ENCODE measurements at regions not wholly inside any gene's neighbourhood (a gene's known extent, or its start where the extent isn't known, plus 50 kb on each side); places are given as distances from the start of the nearest gene placed in this dataset.

GRCh38 chr10:10044922-10045764, 972.5 kb upstream of the CELF2 start:
- no peak for DNase-seq
- 47 to 53% methylated on average over 4 of the region's 4 CpGs for WGBS, 2 experiments (ENCODE audit: low coverage in 1 of 2, low lambda C conversion rate in 2 of 2, missing lambda C conversion rate in 2 of 2)
- no peaks in the 10 kb centered on the region for H3K36me3 ChIP-seq (ENCODE audit: low read depth)
- H3K9me3 ChIP-seq (ENCODE audit: low read depth), result no peaks in the 10 kb centered on the region
- no peaks in the 10 kb centered on the region for H3K4me1 ChIP-seq (ENCODE audit: insufficient read depth)
- H3K4me3 ChIP-seq, result no peak overlapping the region
- no peak overlapping the region for H3K9ac ChIP-seq
- TF ChIP-seq EZH2phosphoT487 (IDR thresholded peaks at IDR 0.05; ENCODE audit: insufficient read depth, low read depth) (no peak), EZH2 (IDR thresholded peaks at IDR 0.05; ENCODE audit: insufficient read depth, poor library complexity, severe bottlenecking) (no peak)
- no peaks in the 10 kb centered on the region for H3K9me2 ChIP-seq (ENCODE audit: insufficient read depth)
- no peaks in the 10 kb centered on the region for H3K27me3 ChIP-seq (replicated peaks; ENCODE audit: insufficient read depth)
- no peaks in the 10 kb centered on the region for H3K79me2 ChIP-seq (ENCODE audit: insufficient read depth)
- in situ Hi-C loops (cut with MboI), result no loop called here
- H3K27ac ChIP-seq, result no peak overlapping the region
- no peak overlapping the region for H3K4me2 ChIP-seq (ENCODE audit: unreplicated experiment)
- H3F3A ChIP-seq (ENCODE audit: insufficient read depth), result no peaks in the 10 kb centered on the region
- H4K20me1 ChIP-seq (ENCODE audit: insufficient read depth), result no peaks in the 10 kb centered on the region
- no peak overlapping the region for H2AFZ ChIP-seq

GRCh38 chr10:10045765-10046028, 972.0 kb upstream of the CELF2 start:
- no peaks in the 10 kb centered on the region for H3K9me2 ChIP-seq (ENCODE audit: insufficient read depth)
- H3K9ac ChIP-seq, result no peak overlapping the region
- no peaks in the 10 kb centered on the region for H3K36me3 ChIP-seq (ENCODE audit: low read depth)
- WGBS, 2 experiments (ENCODE audit: low coverage in 1 of 2, low lambda C conversion rate in 2 of 2, missing lambda C conversion rate in 2 of 2), result 0 to 3% methylated on average over 2 of the region's 2 CpGs
- no peaks in the 10 kb centered on the region for H3K79me2 ChIP-seq (ENCODE audit: insufficient read depth)
- no peak for TF ChIP-seq EZH2 (IDR thresholded peaks at IDR 0.05; ENCODE audit: insufficient read depth, poor library complexity, severe bottlenecking)
- H3F3A ChIP-seq (ENCODE audit: insufficient read depth), result no peaks in the 10 kb centered on the region
- H3K27me3 ChIP-seq (replicated peaks; ENCODE audit: insufficient read depth), result no peaks in the 10 kb centered on the region
- H3K4me3 ChIP-seq, result no peak overlapping the region
- in situ Hi-C loops (cut with MboI), result no loop called here
- no peaks in the 10 kb centered on the region for H3K4me1 ChIP-seq (ENCODE audit: insufficient read depth)
- H3K9me3 ChIP-seq (ENCODE audit: low read depth), result no peaks in the 10 kb centered on the region
- no peak overlapping the region for H3K4me2 ChIP-seq (ENCODE audit: unreplicated experiment)
- H3K27ac ChIP-seq, result no peak overlapping the region
- H2AFZ ChIP-seq, result no peak overlapping the region
- no peak for DNase-seq
- H4K20me1 ChIP-seq (ENCODE audit: insufficient read depth), result no peaks in the 10 kb centered on the region

GRCh38 chr10:10047426-10047825, 970.2 kb upstream of the CELF2 start:
- H3F3A ChIP-seq (ENCODE audit: insufficient read depth), result no peaks in the 10 kb centered on the region
- 26% methylated on average over 7 of the region's 7 CpGs for WGBS, 2 experiments (ENCODE audit: low coverage in 1 of 2, low lambda C conversion rate in 2 of 2, missing lambda C conversion rate in 2 of 2)
- no peaks in the 10 kb centered on the region for H3K36me3 ChIP-seq (ENCODE audit: low read depth)
- H3K79me2 ChIP-seq (ENCODE audit: insufficient read depth), result no peaks in the 10 kb centered on the region
- no peak overlapping the region for H3K27ac ChIP-seq
- H4K20me1 ChIP-seq (ENCODE audit: insufficient read depth), result no peaks in the 10 kb centered on the region
- in situ Hi-C loops (cut with MboI), result no loop called here
- TF ChIP-seq EZH2phosphoT487 (IDR thresholded peaks at IDR 0.05; ENCODE audit: insufficient read depth, low read depth) (no peak), EZH2 (IDR thresholded peaks at IDR 0.05; ENCODE audit: insufficient read depth, poor library complexity, severe bottlenecking) (no peak)
- no peak overlapping the region for H3K9ac ChIP-seq
- H3K4me1 ChIP-seq (ENCODE audit: insufficient read depth), result no peaks in the 10 kb centered on the region
- DNase-seq, result no peak
- H3K4me3 ChIP-seq, result no peak overlapping the region
- no peak overlapping the region for H3K4me2 ChIP-seq (ENCODE audit: unreplicated experiment)
- H3K9me2 ChIP-seq (ENCODE audit: insufficient read depth), result no peaks in the 10 kb centered on the region
- no peaks in the 10 kb centered on the region for H3K9me3 ChIP-seq (ENCODE audit: low read depth)
- no peak overlapping the region for H2AFZ ChIP-seq
- H3K27me3 ChIP-seq (replicated peaks; ENCODE audit: insufficient read depth), result no peaks in the 10 kb centered on the region

GRCh38 chr10:10053051-10053450, 964.6 kb upstream of the CELF2 start:
- no peaks in the 10 kb centered on the region for H3K9me2 ChIP-seq (ENCODE audit: insufficient read depth)
- H4K20me1 ChIP-seq (ENCODE audit: insufficient read depth), result no peaks in the 10 kb centered on the region
- DNase-seq, result no peak
- H3K9ac ChIP-seq, result no peak overlapping the region
- no peak overlapping the region for H3K4me3 ChIP-seq
- H3K4me1 ChIP-seq (ENCODE audit: insufficient read depth), result no peaks in the 10 kb centered on the region
- TF ChIP-seq EZH2phosphoT487 (IDR thresholded peaks at IDR 0.05; ENCODE audit: insufficient read depth, low read depth), result no peak
- no peak for TF ChIP-seq EZH2 (IDR thresholded peaks at IDR 0.05; ENCODE audit: insufficient read depth, poor library complexity, severe bottlenecking)
- 47 to 55% methylated on average over 9 of the region's 9 CpGs for WGBS, 2 experiments (ENCODE audit: low coverage in 1 of 2, low lambda C conversion rate in 2 of 2, missing lambda C conversion rate in 2 of 2)
- H3K79me2 ChIP-seq (ENCODE audit: insufficient read depth), result no peaks in the 10 kb centered on the region
- H3K27ac ChIP-seq, result no peak overlapping the region
- H3K36me3 ChIP-seq (ENCODE audit: low read depth), result no peaks in the 10 kb centered on the region
- in situ Hi-C loops (cut with MboI), result no loop called here
- no peaks in the 10 kb centered on the region for H3K9me3 ChIP-seq (ENCODE audit: low read depth)
- no peaks in the 10 kb centered on the region for H3F3A ChIP-seq (ENCODE audit: insufficient read depth)
- H3K4me2 ChIP-seq (ENCODE audit: unreplicated experiment), result no peak overlapping the region
- H2AFZ ChIP-seq, result no peak overlapping the region
- H3K27me3 ChIP-seq (replicated peaks; ENCODE audit: insufficient read depth), result no peaks in the 10 kb centered on the region

- in situ Hi-C loops (cut with MboI), result no loop called here
Observed at GRCh38 chr10:10054466-10054865, 963.2 kb upstream of the CELF2 start.

More at GRCh38 chr10:10054466-10054865, 963.2 kb upstream of the CELF2 start:
- DNase-seq, result no peak
- Histone ChIP-seq H3K9me2 (ENCODE audit: insufficient read depth) (no peaks in the 10 kb centered on the region), H3K27me3 (replicated peaks; ENCODE audit: insufficient read depth) (no peaks in the 10 kb centered on the region), H3K4me1 (ENCODE audit: insufficient read depth) (no peaks in the 10 kb centered on the region), H3K79me2 (ENCODE audit: insufficient read depth) (no peaks in the 10 kb centered on the region), H3K4me2 (ENCODE audit: unreplicated experiment) (no peak overlapping the region), H3K4me3 (no peak overlapping the region), H3K9me3 (ENCODE audit: low read depth) (no peaks in the 10 kb centered on the region), H3K36me3 (ENCODE audit: low read depth) (no peaks in the 10 kb centered on the region), H2AFZ (no peak overlapping the region), H3K9ac (no peak overlapping the region), H4K20me1 (ENCODE audit: insufficient read depth) (no peaks in the 10 kb centered on the region), H3K27ac (no peak overlapping the region), H3F3A (ENCODE audit: insufficient read depth) (no peaks in the 10 kb centered on the region)
- no peak for TF ChIP-seq EZH2 (IDR thresholded peaks at IDR 0.05; ENCODE audit: insufficient read depth, poor library complexity, severe bottlenecking)
- TF ChIP-seq EZH2phosphoT487 (IDR thresholded peaks at IDR 0.05; ENCODE audit: insufficient read depth, low read depth), result no peak
- 38 to 39% methylated on average over 7 of the region's 7 CpGs for whole genome bisulfite sequencing, 2 experiments (ENCODE audit: low coverage in 1 of 2, low lambda C conversion rate in 2 of 2, missing lambda C conversion rate in 2 of 2)
